GM10266 (cell line): ENCODE measurements at regions not wholly inside any gene's neighbourhood (a gene's known extent, or its start where the extent isn't known, plus 50 kb on each side); places are given as distances from the start of the nearest gene placed in this dataset.

Source experiments
- DNase-seq: peaks from one replicate; pipeline ENCODE4 v3.0.0; 2012; ENCODE audit errors: extremely low spot score
- TF ChIP-seq, protein P1 (sequence below): IDR thresholded peaks from 2 replicates; pipeline ENCODE4 v1.5.1; 2012; ENCODE audit warnings: mild to moderate bottlenecking, low read depth; ENCODE audit not compliant: control insufficient read depth, insufficient read depth; ENCODE audit errors: missing control alignments

DNA sequence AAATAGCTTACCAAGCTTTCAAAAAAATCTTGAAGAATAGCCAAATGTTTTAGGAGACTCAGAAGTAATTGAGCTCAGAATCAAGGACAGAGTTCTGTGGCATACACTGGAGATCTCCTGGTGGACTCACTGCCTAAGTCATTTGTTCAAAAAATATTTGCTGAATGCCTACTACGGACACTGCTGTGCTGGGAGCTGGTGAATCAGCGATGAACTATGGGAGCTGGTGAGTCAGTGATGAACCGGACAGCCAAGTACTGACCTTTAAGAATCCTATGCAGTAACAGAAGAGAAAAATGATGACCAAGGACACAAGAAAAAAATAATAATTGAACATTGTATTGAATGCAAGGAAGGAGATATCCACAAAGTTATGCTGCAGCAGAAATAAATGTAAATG is 717.9 kb upstream of the CXADR start:
- TF ChIP-seq, protein P1, sequence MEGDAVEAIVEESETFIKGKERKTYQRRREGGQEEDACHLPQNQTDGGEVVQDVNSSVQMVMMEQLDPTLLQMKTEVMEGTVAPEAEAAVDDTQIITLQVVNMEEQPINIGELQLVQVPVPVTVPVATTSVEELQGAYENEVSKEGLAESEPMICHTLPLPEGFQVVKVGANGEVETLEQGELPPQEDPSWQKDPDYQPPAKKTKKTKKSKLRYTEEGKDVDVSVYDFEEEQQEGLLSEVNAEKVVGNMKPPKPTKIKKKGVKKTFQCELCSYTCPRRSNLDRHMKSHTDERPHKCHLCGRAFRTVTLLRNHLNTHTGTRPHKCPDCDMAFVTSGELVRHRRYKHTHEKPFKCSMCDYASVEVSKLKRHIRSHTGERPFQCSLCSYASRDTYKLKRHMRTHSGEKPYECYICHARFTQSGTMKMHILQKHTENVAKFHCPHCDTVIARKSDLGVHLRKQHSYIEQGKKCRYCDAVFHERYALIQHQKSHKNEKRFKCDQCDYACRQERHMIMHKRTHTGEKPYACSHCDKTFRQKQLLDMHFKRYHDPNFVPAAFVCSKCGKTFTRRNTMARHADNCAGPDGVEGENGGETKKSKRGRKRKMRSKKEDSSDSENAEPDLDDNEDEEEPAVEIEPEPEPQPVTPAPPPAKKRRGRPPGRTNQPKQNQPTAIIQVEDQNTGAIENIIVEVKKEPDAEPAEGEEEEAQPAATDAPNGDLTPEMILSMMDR, result no peak
- DNase-seq, result no peak

DNA sequence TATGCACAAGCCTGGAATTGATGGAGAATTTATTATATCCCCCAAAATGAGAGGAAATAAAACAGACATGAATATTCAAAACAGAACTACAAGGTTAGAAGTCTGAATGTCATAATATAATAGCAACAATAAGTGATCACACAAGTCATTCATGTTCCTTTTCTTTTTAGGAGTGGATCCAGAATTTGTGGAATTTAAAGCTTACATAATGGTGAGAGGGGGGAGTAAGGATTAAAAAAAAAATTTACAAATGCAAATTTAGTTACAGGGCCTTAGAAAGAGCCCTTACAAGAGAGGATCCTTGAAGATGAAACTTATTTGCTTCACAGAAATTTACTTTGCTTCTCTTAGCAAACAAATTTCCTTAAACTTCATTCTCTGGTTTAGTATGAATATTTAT is 716.1 kb upstream of the CXADR start:
- no peak for DNase-seq
- TF ChIP-seq, protein P1, result no peak

DNA sequence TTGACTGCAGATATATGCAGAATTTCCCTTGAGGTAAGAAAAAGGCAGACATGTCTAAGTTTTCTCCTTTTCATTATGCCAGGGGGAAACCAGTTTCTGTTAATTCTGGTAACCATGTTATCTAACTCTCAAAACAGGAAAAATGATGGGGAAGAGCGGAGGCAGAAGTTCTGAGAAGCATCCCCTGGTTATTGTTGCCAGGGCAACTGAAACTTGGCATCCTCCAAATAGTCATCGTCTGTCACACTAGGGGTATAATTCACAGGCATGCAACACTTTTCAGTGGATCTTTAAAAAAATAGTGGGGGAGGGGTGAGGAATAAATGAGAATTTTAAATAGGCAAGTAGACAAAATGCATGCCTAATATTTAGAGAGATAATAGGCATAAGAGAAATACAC is 715.3 kb upstream of the CXADR start:
- TF ChIP-seq, protein P1, result no peak

DNA sequence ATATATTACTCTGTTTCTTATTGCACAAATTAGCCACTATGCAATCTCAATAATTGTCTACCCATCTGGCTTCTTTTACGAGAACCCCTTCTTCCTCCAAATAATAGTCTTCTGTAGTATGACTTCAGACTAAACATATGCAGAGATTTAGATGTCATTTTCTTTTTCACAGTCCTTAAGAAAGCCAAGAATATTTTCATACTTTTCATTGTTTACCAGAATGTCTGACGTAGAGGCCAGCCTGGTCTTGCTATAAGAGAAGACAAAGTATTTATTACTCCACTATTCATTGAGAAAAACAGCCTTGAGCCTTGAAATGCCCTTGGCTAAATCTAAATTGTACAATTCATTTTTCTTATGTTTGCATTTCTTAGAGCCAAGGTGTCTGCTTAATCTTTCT is 714.9 kb upstream of the CXADR start:
- TF ChIP-seq, protein P1, result no peak
- DNase-seq, result no peak

More for the DNA sequence above, 715.3 kb upstream of the CXADR start:
- no peak for DNase-seq

DNA sequence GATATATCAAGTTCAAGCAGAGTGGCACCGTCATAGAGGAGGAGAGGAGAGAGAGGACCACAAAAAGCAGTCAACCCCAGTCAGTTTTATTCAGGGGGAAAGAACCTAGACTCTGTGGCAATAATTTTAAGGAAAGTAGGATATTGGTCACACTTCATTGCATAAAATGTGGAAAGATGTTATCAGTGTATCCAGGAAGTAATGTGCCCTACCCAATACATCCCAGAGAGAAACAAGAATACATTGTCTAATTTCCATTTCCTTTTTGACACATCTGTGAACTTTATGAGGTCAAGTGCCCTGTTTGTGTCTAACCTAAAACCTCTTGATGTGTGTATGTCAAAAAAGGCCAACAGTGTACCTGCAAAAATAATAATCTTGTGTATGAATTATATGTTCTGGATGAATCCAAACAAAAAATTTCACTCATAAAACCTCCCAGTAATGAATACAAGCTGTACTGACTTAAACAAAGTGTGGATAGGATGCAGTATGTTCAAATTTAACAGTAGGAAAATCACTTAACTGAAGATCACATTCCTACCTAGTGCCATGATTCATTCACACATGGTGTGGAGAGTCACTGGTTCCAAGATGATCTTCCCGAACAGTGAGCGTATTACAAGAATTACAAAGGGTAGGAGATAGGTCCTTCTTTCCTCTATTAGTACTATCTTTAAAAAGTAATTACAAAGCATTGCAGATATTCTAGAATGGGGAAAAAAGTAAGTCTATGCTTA is 712.1 kb upstream of the CXADR start:
- TF ChIP-seq, protein P1, result no peak
- no peak for DNase-seq

DNA sequence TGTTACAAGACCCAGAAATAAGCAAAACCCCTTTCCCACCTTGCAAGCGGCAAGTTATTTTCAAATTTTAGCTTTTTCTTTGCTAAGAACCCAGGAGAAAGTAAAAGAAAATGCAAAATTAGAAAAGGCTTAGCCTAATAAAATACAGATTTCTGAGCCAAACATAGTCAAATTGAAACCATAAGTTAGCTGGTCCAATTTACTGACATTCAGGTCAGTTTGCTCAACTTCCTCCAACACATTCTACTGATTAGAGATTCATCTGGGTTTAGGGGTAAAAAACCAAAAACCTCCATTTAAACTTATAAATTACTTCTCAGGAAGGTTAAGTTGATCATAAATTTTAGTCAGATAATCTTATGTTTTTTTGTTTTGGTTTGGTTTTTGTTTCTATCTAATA is 701.8 kb upstream of the CXADR start:
- no peak for DNase-seq
- TF ChIP-seq, protein P1, result no peak

DNA sequence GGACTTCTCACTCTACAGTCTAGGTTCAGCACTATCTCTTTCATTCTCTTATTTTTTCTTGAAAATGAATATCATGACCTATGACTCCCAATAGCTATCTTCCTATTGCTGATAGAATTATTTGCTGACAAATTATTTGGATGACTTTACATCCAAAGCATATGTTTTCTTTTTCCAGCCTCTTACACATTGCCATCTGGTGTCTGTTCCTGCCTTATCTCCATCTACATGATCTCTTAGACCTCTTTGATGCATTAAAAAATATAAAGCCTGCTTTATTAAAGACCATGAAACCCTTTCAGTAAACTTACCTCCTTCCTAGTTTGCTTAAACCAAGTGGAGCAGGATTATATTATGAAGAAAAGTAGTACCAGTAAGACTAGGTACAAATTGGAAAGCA is 700.9 kb upstream of the CXADR start:
- TF ChIP-seq, protein P1, result no peak
- DNase-seq, result no peak
